GM19395 (cell line): ENCODE measurements at regions not wholly inside any gene's neighbourhood (a gene's known extent, or its start where the extent isn't known, plus 50 kb on each side); places are given as distances from the start of the nearest gene placed in this dataset.

Source experiments
- ATAC-seq: cut with Tn5 transposase; IDR thresholded peaks from one replicate; pipeline ENCODE4 v1.9.1; 2021; ENCODE audit warnings: mild to moderate bottlenecking, moderate library complexity; ENCODE audit not compliant: unreplicated experiment

- ATAC-seq, result no peak
These were observed 56.5 kb downstream of the CT47B1 start for GRCh38 chrX:120819126-120819525.

GRCh38 chrX:120813982-120814381, 61.7 kb downstream of the CT47B1 start:
- ATAC-seq, result no peak

- ATAC-seq, result no peak
These were observed 74.2 kb downstream of the CT47B1 start for GRCh38 chrX:120801426-120801825.

- ATAC-seq, result no peak
These were observed 78.3 kb downstream of the CT47B1 start for GRCh38 chrX:120797188-120797851.

- ATAC-seq, result no peak
These were observed 80.4 kb downstream of the CT47B1 start for GRCh38 chrX:120795301-120795700.

GRCh38 chrX:120794525-120794975, 81.1 kb downstream of the CT47B1 start:
- no peak for ATAC-seq

GRCh38 chrX:120793098-120793497, 82.6 kb downstream of the CT47B1 start:
- no peak for ATAC-seq

GRCh38 chrX:120791013-120791643, 84.5 kb downstream of the CT47B1 start:
- ATAC-seq, result no peak

GRCh38 chrX:120790552-120790951, 85.1 kb downstream of the CT47B1 start:
- ATAC-seq, result no peak

- peak; percentile 82 for ATAC-seq
These were observed 85.5 kb downstream of the CT47B1 start for GRCh38 chrX:120790118-120790517.

- no peak for ATAC-seq
These were observed 94.3 kb downstream of the CT47B1 start for GRCh38 chrX:120781403-120781802.

GRCh38 chrX:120775959-120776358, 99.7 kb downstream of the CT47B1 start:
- ATAC-seq, result no peak

- ATAC-seq, result no peak
These were observed 101.1 kb downstream of the CT47B1 start for GRCh38 chrX:120774606-120775005.

- ATAC-seq, result no peak
These were observed 101.9 kb downstream of the CT47B1 start for GRCh38 chrX:120773801-120774200.

GRCh38 chrX:120769576-120770341, 105.9 kb downstream of the CT47B1 start:
- ATAC-seq, result no peak

- ATAC-seq, result no peak
These were observed 107.0 kb downstream of the CT47B1 start for GRCh38 chrX:120768681-120769080.

GRCh38 chrX:120768254-120768653, 107.4 kb downstream of the CT47B1 start:
- no peak for ATAC-seq

GRCh38 chrX:120763269-120763668, 112.4 kb downstream of the CT47B1 start:
- ATAC-seq, result no peak

GRCh38 chrX:120761810-120762209, 113.9 kb downstream of the CT47B1 start:
- ATAC-seq, result no peak

- ATAC-seq, result no peak
These were observed 116.0 kb downstream of the CT47B1 start for GRCh38 chrX:120759685-120760084.

- peak; percentile 70 for ATAC-seq
These were observed 120.4 kb downstream of the CT47B1 start for GRCh38 chrX:120755066-120755846.
